Osteocyte (in vitro differentiated cells): ENCODE measurements at regions not wholly inside any gene's neighbourhood (a gene's known extent, or its start where the extent isn't known, plus 50 kb on each side); places are given as distances from the start of the nearest gene placed in this dataset.

Experiments
- DNase-seq: peaks from one replicate; pipeline ENCODE4 v3.0.0; 2021; ENCODE audit warnings: mixed read lengths; ENCODE audit not compliant: unreplicated experiment; ENCODE audit errors: extremely low spot score
- H3K27ac Mint-ChIP-seq: one replicate; pipeline ENCODE4 v1.8.0; 2021; ENCODE audit warnings: mild to moderate bottlenecking, mixed read lengths; ENCODE audit not compliant: unreplicated experiment
- H3K27me3 Mint-ChIP-seq: one replicate; pipeline ENCODE4 v1.8.0; 2021; ENCODE audit warnings: mixed read lengths; ENCODE audit not compliant: unreplicated experiment
- H3K36me3 Mint-ChIP-seq: one replicate; pipeline ENCODE4 v1.8.0; 2021; ENCODE audit warnings: mixed read lengths; ENCODE audit not compliant: unreplicated experiment
- H3K4me1 Mint-ChIP-seq: one replicate; pipeline ENCODE4 v1.8.0; 2021; ENCODE audit warnings: mixed read lengths; ENCODE audit not compliant: unreplicated experiment
- H3K4me3 Mint-ChIP-seq: one replicate; pipeline ENCODE4 v1.8.0; 2021; ENCODE audit warnings: mild to moderate bottlenecking, moderate library complexity, mixed read lengths; ENCODE audit not compliant: unreplicated experiment
- H3K9me3 Mint-ChIP-seq: one replicate; pipeline ENCODE4 v1.8.0; 2021; ENCODE audit warnings: mixed read lengths; ENCODE audit not compliant: unreplicated experiment
- TF ChIP-seq, protein P1 (sequence below): fragments of 200-600 bp; sonication (generic); IDR thresholded peaks from 2 replicates; pipeline ENCODE4 v1.5.0; 2021; ENCODE audit warnings: antibody characterized with exemption, mild to moderate bottlenecking, moderate library complexity

DNA sequence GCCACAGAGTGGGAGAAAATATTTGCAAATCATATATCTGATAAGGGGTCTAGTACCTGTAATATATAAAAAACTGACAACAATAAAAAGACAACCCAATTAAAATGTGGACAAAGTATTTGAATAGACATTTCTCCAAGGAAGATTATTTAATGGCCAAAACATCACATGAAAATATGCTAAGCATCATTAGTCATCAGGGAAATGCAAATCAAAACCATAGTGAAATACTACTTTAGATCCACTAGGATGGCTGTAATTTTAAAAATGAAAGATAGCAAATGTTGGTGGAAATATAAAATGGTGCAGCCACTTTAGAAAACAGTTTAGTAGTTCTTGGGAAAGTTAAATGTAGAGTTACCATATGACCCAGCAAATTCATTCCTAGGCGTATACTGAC lies 118.7 kb upstream of the KIF26B start:
- TF ChIP-seq, protein P1, sequence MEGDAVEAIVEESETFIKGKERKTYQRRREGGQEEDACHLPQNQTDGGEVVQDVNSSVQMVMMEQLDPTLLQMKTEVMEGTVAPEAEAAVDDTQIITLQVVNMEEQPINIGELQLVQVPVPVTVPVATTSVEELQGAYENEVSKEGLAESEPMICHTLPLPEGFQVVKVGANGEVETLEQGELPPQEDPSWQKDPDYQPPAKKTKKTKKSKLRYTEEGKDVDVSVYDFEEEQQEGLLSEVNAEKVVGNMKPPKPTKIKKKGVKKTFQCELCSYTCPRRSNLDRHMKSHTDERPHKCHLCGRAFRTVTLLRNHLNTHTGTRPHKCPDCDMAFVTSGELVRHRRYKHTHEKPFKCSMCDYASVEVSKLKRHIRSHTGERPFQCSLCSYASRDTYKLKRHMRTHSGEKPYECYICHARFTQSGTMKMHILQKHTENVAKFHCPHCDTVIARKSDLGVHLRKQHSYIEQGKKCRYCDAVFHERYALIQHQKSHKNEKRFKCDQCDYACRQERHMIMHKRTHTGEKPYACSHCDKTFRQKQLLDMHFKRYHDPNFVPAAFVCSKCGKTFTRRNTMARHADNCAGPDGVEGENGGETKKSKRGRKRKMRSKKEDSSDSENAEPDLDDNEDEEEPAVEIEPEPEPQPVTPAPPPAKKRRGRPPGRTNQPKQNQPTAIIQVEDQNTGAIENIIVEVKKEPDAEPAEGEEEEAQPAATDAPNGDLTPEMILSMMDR, result no peak
- Mint-ChIP-seq H3K9me3 (peaks cover 4% of the 10 kb centered on the region), H3K27ac (no peak overlapping the region), H3K4me1 (no peaks in the 10 kb centered on the region), H3K27me3 (no peaks in the 10 kb centered on the region), H3K4me3 (no peak overlapping the region), H3K36me3 (peaks cover 1% of the 10 kb centered on the region)
- no peak for DNase-seq

DNA sequence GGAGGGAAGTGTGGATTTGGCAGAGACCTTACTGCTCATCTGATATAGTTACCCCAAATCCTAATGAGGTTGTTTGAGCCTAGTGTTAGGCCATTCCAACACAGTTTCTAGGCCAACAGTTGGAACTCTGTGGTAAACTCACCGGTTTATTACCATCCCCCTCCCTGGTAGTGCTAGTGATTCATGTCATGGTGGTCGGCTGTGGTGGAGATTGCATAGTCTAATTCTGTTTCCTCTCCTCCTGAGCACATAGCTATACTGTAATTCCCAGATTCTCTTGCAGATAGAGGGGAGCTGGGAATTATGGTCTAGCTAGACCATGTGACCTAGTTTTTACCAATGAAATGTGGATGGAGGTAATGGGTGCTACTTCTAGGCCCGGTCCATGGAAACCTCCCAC lies 123.7 kb upstream of the KIF26B start:
- Mint-ChIP-seq H3K9me3 (no peaks in the 10 kb centered on the region), H3K27me3 (no peaks in the 10 kb centered on the region), H3K36me3 (no peaks in the 10 kb centered on the region), H3K4me3 (no peak overlapping the region), H3K4me1 (no peaks in the 10 kb centered on the region), H3K27ac (no peak overlapping the region)
- TF ChIP-seq, protein P1, result no peak
- DNase-seq, result no peak

DNA sequence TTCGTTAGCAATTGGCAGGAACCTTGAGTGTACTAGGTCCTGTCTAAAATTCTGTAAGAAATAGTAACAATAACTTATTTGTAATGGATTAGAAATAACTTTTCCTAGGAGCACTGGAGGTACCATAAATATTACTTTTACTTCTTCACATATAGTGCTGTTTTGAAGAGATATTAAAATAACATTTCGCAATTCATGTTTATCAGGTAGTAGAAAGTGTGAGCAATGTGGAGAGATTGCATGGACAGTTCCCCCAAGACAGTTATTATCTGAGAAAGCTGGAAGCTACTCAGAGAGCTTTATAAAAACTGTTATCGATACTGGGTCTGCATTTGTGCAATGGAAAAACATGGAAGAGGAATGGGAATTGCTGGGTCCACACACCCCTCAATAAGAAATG lies 128.5 kb upstream of the KIF26B start:
- Mint-ChIP-seq H3K36me3 (no peaks in the 10 kb centered on the region), H3K4me3 (no peak overlapping the region), H3K4me1 (no peaks in the 10 kb centered on the region), H3K27ac (no peak overlapping the region), H3K27me3 (no peaks in the 10 kb centered on the region), H3K9me3 (no peaks in the 10 kb centered on the region)
- TF ChIP-seq, protein P1, result no peak
- no peak for DNase-seq

DNA sequence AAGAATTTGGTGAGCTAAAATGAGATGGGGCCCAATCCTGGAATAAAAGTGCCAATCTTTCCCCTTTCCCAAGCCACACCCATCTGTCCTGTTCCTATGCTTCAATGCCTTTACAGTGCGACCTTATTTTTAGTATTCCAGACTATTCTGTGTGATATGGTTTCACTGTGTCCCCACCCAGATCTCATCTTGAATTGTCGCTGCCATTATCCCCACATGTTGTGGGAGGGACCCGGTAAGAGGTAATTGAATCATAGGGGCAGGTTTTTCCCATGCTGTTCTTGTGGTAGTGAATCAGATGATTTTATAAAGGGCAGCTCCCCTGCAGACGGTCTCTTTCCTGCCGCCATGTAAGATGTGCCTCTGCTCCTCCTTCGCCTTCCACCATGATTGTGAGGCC lies 129.3 kb upstream of the KIF26B start:
- no peak for DNase-seq
- Mint-ChIP-seq H3K27ac (no peak overlapping the region), H3K4me3 (no peak overlapping the region), H3K36me3 (no peaks in the 10 kb centered on the region), H3K4me1 (no peaks in the 10 kb centered on the region), H3K27me3 (no peaks in the 10 kb centered on the region), H3K9me3 (no peaks in the 10 kb centered on the region)
- TF ChIP-seq, protein P1, result no peak

DNA sequence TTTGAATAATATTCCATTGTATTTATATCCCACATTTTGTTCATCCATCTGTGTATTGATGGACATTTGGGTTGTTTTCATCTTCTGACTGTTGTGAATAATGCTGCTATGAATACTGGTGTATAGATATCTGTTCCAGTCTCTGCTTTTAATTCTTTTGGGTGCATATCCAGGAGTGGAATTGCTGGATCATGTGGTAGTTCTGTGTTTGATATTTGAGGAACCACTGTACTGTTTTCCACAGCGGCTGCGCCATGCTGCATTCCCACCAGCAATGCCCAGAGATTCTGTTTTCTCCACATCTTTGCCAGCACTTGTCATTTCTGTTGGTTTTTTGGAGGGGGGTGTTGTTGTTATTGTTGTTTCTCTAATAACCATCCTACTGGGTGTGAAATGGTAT lies 131.6 kb upstream of the KIF26B start:
- Mint-ChIP-seq H3K36me3 (no peaks in the 10 kb centered on the region), H3K27ac (no peak overlapping the region), H3K9me3 (no peaks in the 10 kb centered on the region), H3K27me3 (no peaks in the 10 kb centered on the region), H3K4me3 (no peak overlapping the region), H3K4me1 (peaks cover 9% of the 10 kb centered on the region)
- TF ChIP-seq, protein P1, result no peak
- no peak for DNase-seq
